ENCODE measurements at regions not wholly inside any gene's neighbourhood (a gene's known extent, or its start where the extent isn't known, plus 50 kb on each side); places are given as distances from the start of the nearest gene placed in this dataset.

GRCh38 chr4:72966652-72967051 lies 102.9 kb downstream of the COX18 start:
- Histone ChIP-seq H3K4me1 (ENCODE audit: insufficient read depth, insufficient read length) (no peaks in the 10 kb centered on the region), H3K9me3 (ENCODE audit: insufficient read depth, low read length) (no peaks in the 10 kb centered on the region), H3K36me3 (ENCODE audit: insufficient read depth, insufficient read length, low read length) (no peaks in the 10 kb centered on the region), H3K9ac (ENCODE audit: insufficient read length, low read depth) (no peak overlapping the region), H3K4me3 (ENCODE audit: insufficient read length, low read depth) (no peak overlapping the region), H3K27me3 (ENCODE audit: insufficient read depth, insufficient read length) (no peaks in the 10 kb centered on the region)
- TF ChIP-seq SUZ12 (IDR thresholded peaks at IDR 0.05; ENCODE audit: extremely low read depth, insufficient read depth, insufficient read length), result no peak
- TF ChIP-seq YY1 (IDR thresholded peaks at IDR 0.05; ENCODE audit: insufficient read depth, insufficient read length), result no peak
- TF ChIP-seq ZNF274 (IDR thresholded peaks at IDR 0.05; ENCODE audit: low read depth, low read length), result no peak
- no peak for DNase-seq (ENCODE audit: low read depth, low spot score)

- H3K36me3 ChIP-seq (ENCODE audit: insufficient read depth, insufficient read length, low read length), result no peaks in the 10 kb centered on the region
- TF ChIP-seq ZNF274 (IDR thresholded peaks at IDR 0.05; ENCODE audit: low read depth, low read length), result no peak
- no peak for TF ChIP-seq SUZ12 (IDR thresholded peaks at IDR 0.05; ENCODE audit: extremely low read depth, insufficient read depth, insufficient read length)
- TF ChIP-seq YY1 (IDR thresholded peaks at IDR 0.05; ENCODE audit: insufficient read depth, insufficient read length), result no peak
- no peak for DNase-seq (ENCODE audit: low read depth, low spot score)
- no peaks in the 10 kb centered on the region for H3K27me3 ChIP-seq (ENCODE audit: insufficient read depth, insufficient read length)
- H3K9ac ChIP-seq (ENCODE audit: insufficient read length, low read depth), result no peak overlapping the region
- H3K4me1 ChIP-seq (ENCODE audit: insufficient read depth, insufficient read length), result no peaks in the 10 kb centered on the region
- H3K4me3 ChIP-seq (ENCODE audit: insufficient read length, low read depth), result no peak overlapping the region
- no peaks in the 10 kb centered on the region for H3K9me3 ChIP-seq (ENCODE audit: insufficient read depth, low read length)
Observed at GRCh38 chr4:72959411-72959810, 110.1 kb downstream of the COX18 start.

GRCh38 chr4:72954811-72955210 lies 114.7 kb downstream of the COX18 start:
- Histone ChIP-seq H3K4me1 (ENCODE audit: insufficient read depth, insufficient read length) (no peaks in the 10 kb centered on the region), H3K9me3 (ENCODE audit: insufficient read depth, low read length) (no peaks in the 10 kb centered on the region), H3K27me3 (ENCODE audit: insufficient read depth, insufficient read length) (no peaks in the 10 kb centered on the region), H3K4me3 (ENCODE audit: insufficient read length, low read depth) (no peak overlapping the region), H3K36me3 (ENCODE audit: insufficient read depth, insufficient read length, low read length) (no peaks in the 10 kb centered on the region), H3K9ac (ENCODE audit: insufficient read length, low read depth) (no peak overlapping the region)
- no peak for DNase-seq (ENCODE audit: low read depth, low spot score)
- TF ChIP-seq ZNF274 (IDR thresholded peaks at IDR 0.05; ENCODE audit: low read depth, low read length) (no peak), YY1 (IDR thresholded peaks at IDR 0.05; ENCODE audit: insufficient read depth, insufficient read length) (no peak), SUZ12 (IDR thresholded peaks at IDR 0.05; ENCODE audit: extremely low read depth, insufficient read depth, insufficient read length) (no peak)

GRCh38 chr4:72953571-72953970 lies 115.9 kb downstream of the COX18 start:
- Histone ChIP-seq H3K9me3 (ENCODE audit: insufficient read depth, low read length) (no peaks in the 10 kb centered on the region), H3K9ac (ENCODE audit: insufficient read length, low read depth) (no peak overlapping the region), H3K27me3 (ENCODE audit: insufficient read depth, insufficient read length) (no peaks in the 10 kb centered on the region), H3K4me1 (ENCODE audit: insufficient read depth, insufficient read length) (no peaks in the 10 kb centered on the region), H3K4me3 (ENCODE audit: insufficient read length, low read depth) (no peak overlapping the region), H3K36me3 (ENCODE audit: insufficient read depth, insufficient read length, low read length) (no peaks in the 10 kb centered on the region)
- no peak for DNase-seq (ENCODE audit: low read depth, low spot score)
- TF ChIP-seq YY1 (IDR thresholded peaks at IDR 0.05; ENCODE audit: insufficient read depth, insufficient read length), result no peak
- no peak for TF ChIP-seq ZNF274 (IDR thresholded peaks at IDR 0.05; ENCODE audit: low read depth, low read length)
- TF ChIP-seq SUZ12 (IDR thresholded peaks at IDR 0.05; ENCODE audit: extremely low read depth, insufficient read depth, insufficient read length), result no peak

- H3K4me3 ChIP-seq (ENCODE audit: insufficient read length, low read depth), result no peak overlapping the region
- H3K36me3 ChIP-seq (ENCODE audit: insufficient read depth, insufficient read length, low read length), result no peaks in the 10 kb centered on the region
- H3K4me1 ChIP-seq (ENCODE audit: insufficient read depth, insufficient read length), result no peaks in the 10 kb centered on the region
- no peak for DNase-seq (ENCODE audit: low read depth, low spot score)
- H3K9ac ChIP-seq (ENCODE audit: insufficient read length, low read depth), result no peak overlapping the region
- no peaks in the 10 kb centered on the region for H3K9me3 ChIP-seq (ENCODE audit: insufficient read depth, low read length)
- TF ChIP-seq ZNF274 (IDR thresholded peaks at IDR 0.05; ENCODE audit: low read depth, low read length), result no peak
- TF ChIP-seq SUZ12 (IDR thresholded peaks at IDR 0.05; ENCODE audit: extremely low read depth, insufficient read depth, insufficient read length), result no peak
- no peak for TF ChIP-seq YY1 (IDR thresholded peaks at IDR 0.05; ENCODE audit: insufficient read depth, insufficient read length)
- no peaks in the 10 kb centered on the region for H3K27me3 ChIP-seq (ENCODE audit: insufficient read depth, insufficient read length)
Observed at GRCh38 chr4:72951628-72952027, 117.9 kb downstream of the COX18 start.

GRCh38 chr4:72951147-72951546 lies 118.4 kb downstream of the COX18 start:
- no peak for DNase-seq (ENCODE audit: low read depth, low spot score)
- H3K4me1 ChIP-seq (ENCODE audit: insufficient read depth, insufficient read length), result no peaks in the 10 kb centered on the region
- no peaks in the 10 kb centered on the region for H3K36me3 ChIP-seq (ENCODE audit: insufficient read depth, insufficient read length, low read length)
- H3K4me3 ChIP-seq (ENCODE audit: insufficient read length, low read depth), result no peak overlapping the region
- H3K27me3 ChIP-seq (ENCODE audit: insufficient read depth, insufficient read length), result no peaks in the 10 kb centered on the region
- no peak overlapping the region for H3K9ac ChIP-seq (ENCODE audit: insufficient read length, low read depth)
- no peaks in the 10 kb centered on the region for H3K9me3 ChIP-seq (ENCODE audit: insufficient read depth, low read length)
- TF ChIP-seq ZNF274 (IDR thresholded peaks at IDR 0.05; ENCODE audit: low read depth, low read length) (no peak), SUZ12 (IDR thresholded peaks at IDR 0.05; ENCODE audit: extremely low read depth, insufficient read depth, insufficient read length) (no peak), YY1 (IDR thresholded peaks at IDR 0.05; ENCODE audit: insufficient read depth, insufficient read length) (no peak)

GRCh38 chr4:72948080-72948479 lies 121.4 kb downstream of the COX18 start:
- no peak for DNase-seq (ENCODE audit: low read depth, low spot score)
- Histone ChIP-seq H3K27me3 (ENCODE audit: insufficient read depth, insufficient read length) (no peaks in the 10 kb centered on the region), H3K36me3 (ENCODE audit: insufficient read depth, insufficient read length, low read length) (no peaks in the 10 kb centered on the region), H3K9ac (ENCODE audit: insufficient read length, low read depth) (no peak overlapping the region), H3K4me3 (ENCODE audit: insufficient read length, low read depth) (no peak overlapping the region), H3K4me1 (ENCODE audit: insufficient read depth, insufficient read length) (no peaks in the 10 kb centered on the region), H3K9me3 (ENCODE audit: insufficient read depth, low read length) (no peaks in the 10 kb centered on the region)
- no peak for TF ChIP-seq YY1 (IDR thresholded peaks at IDR 0.05; ENCODE audit: insufficient read depth, insufficient read length)
- TF ChIP-seq SUZ12 (IDR thresholded peaks at IDR 0.05; ENCODE audit: extremely low read depth, insufficient read depth, insufficient read length), result no peak
- TF ChIP-seq ZNF274 (IDR thresholded peaks at IDR 0.05; ENCODE audit: low read depth, low read length), result no peak
